Endothelial cell of umbilical vein (primary cell): ENCODE measurements at regions not wholly inside any gene's neighbourhood (a gene's known extent, or its start where the extent isn't known, plus 50 kb on each side); places are given as distances from the start of the nearest gene placed in this dataset.

Source experiments
- BruUV-seq: library from RNA; stranded (reverse); fragments of 400-500 nt; replicated peaks from 2 replicates; lab custom pipeline; 2021; lab: Mats Ljungman, UMichigan
- CTCF ChIA-PET: fragments of 300-600, 350-600 bp; sonication (Branson Sonifier 250); formaldehyde crosslinking; loops from one replicate; lab custom pipeline; 2021; ENCODE audit warnings: antibody characterized with exemption, inconsistent platforms; lab: Charles Lee
- POLR2A ChIA-PET: fragments of 300-600, 350-600 bp; sonication (Branson Sonifier 250); formaldehyde crosslinking; loops from one replicate; lab custom pipeline; 2021; ENCODE audit warnings: antibody characterized with exemption, inconsistent platforms; lab: Charles Lee
- DNase-seq: peaks from one replicate; pipeline ENCODE4 v3.0.0-alpha.2; 2011; ENCODE audit warnings: low read depth, low spot score
- FAIRE-seq: peaks from 2 replicates; lab custom pipeline; 2011; peaks lifted over from hg19 to GRCh38; lab: Jason Lieb, UNC
- H2AFZ ChIP-seq: 2 replicates; pipeline ENCODE4 v1.6.0; 2012; ENCODE audit warnings: low read depth, low read length, control low read depth, inconsistent platforms
- H3K27ac ChIP-seq: 2 replicates; pipeline ENCODE4 v1.5.1; 2011; ENCODE audit warnings: low read depth, mild to moderate bottlenecking, control low read depth, low read length, moderate library complexity; ENCODE audit not compliant: insufficient read depth
- H3K27me3 ChIP-seq, 2 experiments: 2 replicates each; pipeline versions ENCODE4 v1.6.0 to v1.6.1; 2011; ENCODE audit warnings: low read length in 2 of 2, mixed read lengths in 1 of 2; ENCODE audit not compliant: control insufficient read depth in 2 of 2, insufficient read depth in 2 of 2
- H3K36me3 ChIP-seq, 2 experiments: 2 replicates in 1 of 2; 3 replicates in 1 of 2; pipeline ENCODE4 v1.5.1; 2011; ENCODE audit warnings: low read length in 2 of 2, mild to moderate bottlenecking in 1 of 2, moderate library complexity in 1 of 2; ENCODE audit not compliant: control insufficient read depth in 2 of 2, insufficient read depth in 2 of 2; ENCODE audit errors: extremely low read depth in 1 of 2
- H3K4me1 ChIP-seq: 3 replicates; pipeline ENCODE4 v1.5.1; 2011; ENCODE audit warnings: mild to moderate bottlenecking, low read length; ENCODE audit not compliant: control insufficient read depth, insufficient read depth; ENCODE audit errors: extremely low read depth
- H3K4me2 ChIP-seq: 2 replicates; pipeline ENCODE4 v1.6.1; 2011; ENCODE audit warnings: low read length, control low read depth, mixed read lengths; ENCODE audit not compliant: insufficient read depth
- H3K4me3 ChIP-seq, 3 experiments: fragments of 200-600 bp in 1 of 3; sonication (generic), shearing (Covaris generic) in 1 of 3; replicated peaks in 1 of 3; 2 replicates each; pipeline ENCODE4 v1.5.1; 2011 to 2016; ENCODE audit warnings: control low read depth in 3 of 3, low read length in 3 of 3, mild to moderate bottlenecking in 2 of 3, inconsistent platforms in 1 of 3, low read depth in 1 of 3, moderate library complexity in 1 of 3; ENCODE audit not compliant: insufficient read depth in 1 of 3
- H3K79me2 ChIP-seq: 2 replicates; pipeline ENCODE4 v1.6.0; 2012; ENCODE audit warnings: low read length, inconsistent platforms; ENCODE audit not compliant: control insufficient read depth, insufficient read depth
- H3K9ac ChIP-seq: replicated peaks from 2 replicates; pipeline ENCODE3; 2011; ENCODE audit warnings: low read length, control low read depth; ENCODE audit not compliant: insufficient read depth; ENCODE audit errors: extremely low read depth
- H3K9me1 ChIP-seq: replicated peaks from 3 replicates; pipeline ENCODE4 v1.6.0; 2011; ENCODE audit warnings: mild to moderate bottlenecking, low read length; ENCODE audit not compliant: control insufficient read depth, insufficient read depth; ENCODE audit errors: extremely low read depth
- H3K9me3 ChIP-seq: replicated peaks from 2 replicates; pipeline ENCODE4 v1.5.1; 2012; ENCODE audit warnings: low read length, inconsistent platforms; ENCODE audit not compliant: control insufficient read depth, insufficient read depth
- H4K20me1 ChIP-seq: replicated peaks from 2 replicates; pipeline ENCODE3; 2011; ENCODE audit warnings: mild to moderate bottlenecking, low read length; ENCODE audit not compliant: control insufficient read depth, insufficient read depth; ENCODE audit errors: extremely low read depth
- EZH2 ChIP-seq: IDR thresholded peaks from 2 replicates; pipeline ENCODE4 v1.6.1; 2012; ENCODE audit warnings: borderline replicate concordance, low read depth, mild to moderate bottlenecking, moderate library complexity, low read length, inconsistent platforms; ENCODE audit not compliant: severe bottlenecking
- FOS ChIP-seq: IDR thresholded peaks from 2 replicates; pipeline ENCODE4 v1.6.1; 2011; ENCODE audit warnings: mild to moderate bottlenecking, low read length, moderate library complexity, borderline replicate concordance; ENCODE audit not compliant: insufficient read depth
- GATA2 ChIP-seq: IDR thresholded peaks from 2 replicates; pipeline ENCODE4 v1.7.0; 2011; ENCODE audit warnings: low read depth, mild to moderate bottlenecking, moderate library complexity, mixed read lengths, low read length; ENCODE audit not compliant: insufficient read length, insufficient read depth
- JUN ChIP-seq: IDR thresholded peaks from 2 replicates; pipeline ENCODE4 v1.6.1; 2011; ENCODE audit warnings: borderline replicate concordance, low read depth; ENCODE audit not compliant: insufficient read length, insufficient read depth
- MYC ChIP-seq: IDR thresholded peaks from one replicate; pipeline ENCODE4 v1.6.1; 2011; ENCODE audit warnings: mild to moderate bottlenecking, low read depth, low read length
- POLR2A ChIP-seq: IDR thresholded peaks from 2 replicates; pipeline ENCODE4 v1.6.1; 2012; ENCODE audit warnings: low read depth, mild to moderate bottlenecking, control low read depth, low read length
- POLR2AphosphoS5 ChIP-seq: IDR thresholded peaks from 2 replicates; pipeline ENCODE4 v1.6.1; 2012; ENCODE audit warnings: low read depth, mild to moderate bottlenecking, control low read depth, low read length, moderate library complexity; ENCODE audit not compliant: insufficient read depth
- dilution Hi-C: fragments of 300-500 bp; cut with MboI; formaldehyde crosslinking; loops from one replicate; pipeline ENCODE4 v1.15.0; 2019; ENCODE audit warnings: low sequenced_read_pairs; ENCODE audit not compliant: extremely low pct_ligation_motif_present
- intact Hi-C: fragments of 100-400 bp; cut with micrococcal nuclease; formaldehyde crosslinking; loops from one replicate; pipeline ENCODE4 v1.10.0; 2022
- TF ChIP-seq, protein P1 (sequence below), 2 donors: IDR thresholded peaks; 1 replicate in 1 of 2; 2 replicates in 1 of 2; pipeline ENCODE4 v1.5.1; 2011; ENCODE audit warnings: low read length in 2 of 2, mild to moderate bottlenecking in 2 of 2, moderate library complexity in 2 of 2, control low read depth in 1 of 2, inconsistent platforms in 1 of 2, low read depth in 1 of 2; ENCODE audit not compliant: insufficient read depth in 1 of 2; ENCODE audit errors: extremely low read depth in 1 of 2
- TF ChIP-seq, protein P2 (sequence below): IDR thresholded peaks from 2 replicates; pipeline ENCODE4 v1.6.1; 2011; ENCODE audit not compliant: insufficient read depth, insufficient read length

DNA sequence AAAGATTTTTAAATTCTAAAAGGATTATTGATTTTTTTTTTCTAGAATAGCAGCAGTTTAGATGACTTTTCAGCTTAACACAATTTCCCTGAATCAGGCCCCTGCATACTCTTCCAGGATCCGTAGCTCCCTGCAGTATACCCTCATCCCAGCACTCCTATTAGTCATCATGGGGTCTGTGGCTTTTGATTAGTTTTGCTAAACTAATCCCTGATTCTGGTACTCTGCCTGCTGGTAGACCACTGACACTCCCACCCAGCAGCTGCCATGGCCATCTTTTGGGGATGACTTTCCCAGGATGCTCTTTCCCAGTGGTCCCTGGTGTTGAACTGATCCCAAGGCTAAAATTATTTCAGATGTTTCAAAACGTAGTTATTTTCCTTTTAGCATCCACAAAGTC, 802.0 kb downstream of the RAPGEF2 start:
- H3K27me3 ChIP-seq = no peaks in the 10 kb centered on the region
- no TSS peak for BruUV-seq
- H4K20me1 ChIP-seq = no peaks in the 10 kb centered on the region
- H3K36me3 ChIP-seq = no peaks in the 10 kb centered on the region
- no peaks in the 10 kb centered on the region for H3K79me2 ChIP-seq
- H3K4me2 ChIP-seq = no peak overlapping the region
- H3K27ac ChIP-seq = no peak overlapping the region
- intact Hi-C loops = no loop called here
- TF ChIP-seq EZH2 = no peak
- TF ChIP-seq MYC = no peak
- TF ChIP-seq, protein P1, sequence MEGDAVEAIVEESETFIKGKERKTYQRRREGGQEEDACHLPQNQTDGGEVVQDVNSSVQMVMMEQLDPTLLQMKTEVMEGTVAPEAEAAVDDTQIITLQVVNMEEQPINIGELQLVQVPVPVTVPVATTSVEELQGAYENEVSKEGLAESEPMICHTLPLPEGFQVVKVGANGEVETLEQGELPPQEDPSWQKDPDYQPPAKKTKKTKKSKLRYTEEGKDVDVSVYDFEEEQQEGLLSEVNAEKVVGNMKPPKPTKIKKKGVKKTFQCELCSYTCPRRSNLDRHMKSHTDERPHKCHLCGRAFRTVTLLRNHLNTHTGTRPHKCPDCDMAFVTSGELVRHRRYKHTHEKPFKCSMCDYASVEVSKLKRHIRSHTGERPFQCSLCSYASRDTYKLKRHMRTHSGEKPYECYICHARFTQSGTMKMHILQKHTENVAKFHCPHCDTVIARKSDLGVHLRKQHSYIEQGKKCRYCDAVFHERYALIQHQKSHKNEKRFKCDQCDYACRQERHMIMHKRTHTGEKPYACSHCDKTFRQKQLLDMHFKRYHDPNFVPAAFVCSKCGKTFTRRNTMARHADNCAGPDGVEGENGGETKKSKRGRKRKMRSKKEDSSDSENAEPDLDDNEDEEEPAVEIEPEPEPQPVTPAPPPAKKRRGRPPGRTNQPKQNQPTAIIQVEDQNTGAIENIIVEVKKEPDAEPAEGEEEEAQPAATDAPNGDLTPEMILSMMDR (IDR thresholded peaks at IDR 0.05; ENCODE audit: extremely low read depth in 1 of 2, insufficient read depth in 1 of 2, low read depth in 1 of 2, low read length in 2 of 2) = no peak
- no peak for TF ChIP-seq FOS
- no peak for TF ChIP-seq POLR2A
- TF ChIP-seq JUN = no peak
- TF ChIP-seq, protein P2, sequence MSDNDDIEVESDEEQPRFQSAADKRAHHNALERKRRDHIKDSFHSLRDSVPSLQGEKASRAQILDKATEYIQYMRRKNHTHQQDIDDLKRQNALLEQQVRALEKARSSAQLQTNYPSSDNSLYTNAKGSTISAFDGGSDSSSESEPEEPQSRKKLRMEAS = no peak
- no peak for TF ChIP-seq GATA2
- no peak for TF ChIP-seq POLR2AphosphoS5
- no peaks in the 10 kb centered on the region for H3K9me1 ChIP-seq
- FAIRE-seq = no peak
- dilution Hi-C loops = no loop called here
- ChIA-PET CTCF (no interaction called here), POLR2A (no interaction called here)
- H3K4me1 ChIP-seq = no peaks in the 10 kb centered on the region
- no peak overlapping the region for H2AFZ ChIP-seq
- no peaks in the 10 kb centered on the region for H3K9me3 ChIP-seq
- H3K4me3 ChIP-seq = no peak overlapping the region
- no peak overlapping the region for H3K9ac ChIP-seq
- DNase-seq = no peak
